Activated T-helper 1 cell treated with anti-CD3 and anti-CD28 coated beads, Interleukin-12 subunit alpha, Interleukin-12 subunit beta, Interleukin-2, Interleukin-4 antibody, amounts not matched to agents 30 ng/mL and 10 ng/mL and 1 ng/mL, durations not matched to agents 14 hours and 24 hours and 36 hours (primary cell): ENCODE measurements at regions not wholly inside any gene's neighbourhood (a gene's known extent, or its start where the extent isn't known, plus 50 kb on each side); places are given as distances from the start of the nearest gene placed in this dataset.
"Not testable (repeated sequence)": the region's sequence is repeated elsewhere in the genome, so short reads cannot be mapped to it uniquely, and the experiment has no call there.

Experiments
- DNase-seq: peaks from one replicate; pipeline ENCODE4 v3.0.0; 2021; ENCODE audit warnings: low spot score
- H3K27ac Mint-ChIP-seq: one replicate; pipeline ENCODE4 v1.8.0; 2021; ENCODE audit warnings: mild to moderate bottlenecking, mixed read lengths
- H3K27me3 Mint-ChIP-seq: one replicate; pipeline ENCODE4 v1.8.0; 2022; ENCODE audit warnings: mild to moderate bottlenecking, moderate library complexity, mixed read lengths; ENCODE audit not compliant: insufficient read depth
- H3K36me3 Mint-ChIP-seq: one replicate; pipeline ENCODE4 v1.8.0; 2021; ENCODE audit warnings: low read depth, mixed read lengths
- H3K4me1 Mint-ChIP-seq: one replicate; pipeline ENCODE4 v1.8.0; 2021; ENCODE audit warnings: low read depth, mixed read lengths
- H3K4me3 Mint-ChIP-seq: one replicate; pipeline ENCODE4 v1.8.0; 2021; ENCODE audit warnings: mild to moderate bottlenecking, moderate library complexity, mixed read lengths
- H3K9me3 Mint-ChIP-seq: one replicate; pipeline ENCODE4 v1.8.0; 2021; ENCODE audit warnings: mixed read lengths
- intact Hi-C: fragments of 100-400 bp; cut with micrococcal nuclease; formaldehyde crosslinking; loops from one replicate; pipeline ENCODE4 v1.15.1; 2024

DNA sequence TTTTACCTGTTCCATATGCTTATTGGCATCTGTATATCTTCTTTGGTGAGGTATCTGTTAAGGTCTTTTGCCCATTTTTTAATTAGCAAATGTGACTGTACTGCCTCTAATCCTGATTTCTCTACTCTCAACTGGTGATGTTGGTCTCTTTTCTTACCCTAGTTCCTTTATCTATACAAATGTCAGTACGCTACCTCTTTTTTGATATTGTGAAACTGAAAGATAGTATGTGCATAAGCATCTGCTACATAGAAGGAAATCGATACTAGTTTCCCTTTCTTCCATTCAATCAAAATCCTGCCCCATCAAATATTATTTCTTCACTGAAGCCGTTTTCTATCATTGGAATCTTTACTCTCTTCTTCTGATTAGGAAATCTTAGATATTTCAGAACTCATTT is 194.9 kb upstream of the SPOPL start:
- intact Hi-C loops, result no loop called here
- H3K36me3 Mint-ChIP-seq, result no peaks in the 10 kb centered on the region
- no peak overlapping the region for H3K4me3 Mint-ChIP-seq
- H3K9me3 Mint-ChIP-seq, result no peaks in the 10 kb centered on the region
- H3K4me1 Mint-ChIP-seq, result no peaks in the 10 kb centered on the region
- no peaks in the 10 kb centered on the region for H3K27me3 Mint-ChIP-seq
- H3K27ac Mint-ChIP-seq, result no peak overlapping the region
- DNase-seq, result no peak

DNA sequence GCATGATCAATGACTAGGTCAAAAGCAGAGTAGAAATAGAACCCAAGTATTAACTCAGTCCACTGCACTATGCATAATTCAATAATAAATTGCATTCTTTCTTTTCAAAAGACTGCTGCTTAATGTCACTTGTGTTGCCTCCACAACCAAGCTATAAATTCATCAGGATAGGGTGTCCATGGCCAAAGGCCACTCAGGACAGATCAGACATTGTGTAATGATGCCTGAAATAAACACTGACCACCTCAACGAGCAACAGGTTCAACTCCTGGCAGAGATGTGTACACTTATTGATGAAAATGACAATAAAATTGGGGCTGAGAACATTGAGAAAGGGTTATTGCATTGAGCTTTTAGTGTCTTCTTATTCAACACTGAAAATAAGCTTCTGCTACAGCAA is 194.5 kb upstream of the SPOPL start:
- DNase-seq, result no peak
- intact Hi-C loops, result no loop called here
- Mint-ChIP-seq H3K27me3 (no peaks in the 10 kb centered on the region), H3K4me3 (no peak overlapping the region), H3K36me3 (no peaks in the 10 kb centered on the region), H3K4me1 (no peaks in the 10 kb centered on the region), H3K27ac (no peak overlapping the region), H3K9me3 (no peaks in the 10 kb centered on the region)

DNA sequence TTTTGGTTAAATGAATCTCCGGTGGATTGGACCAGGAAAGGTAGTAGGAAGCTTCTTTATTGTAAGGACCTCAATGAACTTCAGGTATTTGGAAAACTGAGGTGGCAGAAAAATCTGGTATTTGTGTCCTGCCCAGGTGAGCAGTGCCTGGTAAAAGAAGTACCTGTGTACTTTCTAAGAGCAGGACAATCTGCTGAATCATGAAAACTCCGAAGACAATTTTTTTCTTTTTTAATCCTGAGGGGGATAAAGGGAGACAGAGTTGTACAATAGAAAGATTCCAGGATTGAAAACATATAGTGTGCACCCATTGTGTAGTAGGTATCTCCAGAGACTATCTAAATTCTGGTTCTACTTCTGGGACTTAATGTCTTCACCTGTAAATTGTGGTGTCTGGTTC is 191.8 kb upstream of the SPOPL start:
- no peak overlapping the region for H3K4me3 Mint-ChIP-seq
- H3K27me3 Mint-ChIP-seq, result no peaks in the 10 kb centered on the region
- no peak overlapping the region for H3K27ac Mint-ChIP-seq
- no peaks in the 10 kb centered on the region for H3K9me3 Mint-ChIP-seq
- DNase-seq, result no peak
- H3K4me1 Mint-ChIP-seq, result no peaks in the 10 kb centered on the region
- intact Hi-C loops, result no loop called here
- no peaks in the 10 kb centered on the region for H3K36me3 Mint-ChIP-seq

DNA sequence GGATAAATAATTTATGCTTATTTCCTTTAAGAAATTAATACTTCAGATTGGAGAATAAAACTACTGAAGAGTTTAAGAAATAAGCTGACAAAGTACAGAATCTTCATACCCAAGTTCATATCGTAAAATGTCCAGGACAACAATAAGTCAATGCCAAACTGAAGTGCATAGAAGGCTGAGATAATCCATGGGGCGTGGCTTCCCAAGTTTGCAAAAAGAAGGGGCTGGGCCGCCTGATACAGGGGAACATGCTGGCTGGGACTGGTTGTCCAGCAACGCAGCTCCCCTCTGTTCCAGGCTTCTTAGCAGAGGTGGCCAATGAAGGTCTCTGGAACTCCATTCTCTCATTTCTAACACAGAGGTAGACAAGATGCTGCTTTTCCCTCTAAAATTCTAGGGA is 189.5 kb upstream of the SPOPL start:
- intact Hi-C loops, result no loop called here
- H3K4me3 Mint-ChIP-seq, result no peak overlapping the region
- H3K4me1 Mint-ChIP-seq, result no peaks in the 10 kb centered on the region
- no peak overlapping the region for H3K27ac Mint-ChIP-seq
- no peaks in the 10 kb centered on the region for H3K36me3 Mint-ChIP-seq
- H3K27me3 Mint-ChIP-seq, result no peaks in the 10 kb centered on the region
- no peaks in the 10 kb centered on the region for H3K9me3 Mint-ChIP-seq
- no peak for DNase-seq

DNA sequence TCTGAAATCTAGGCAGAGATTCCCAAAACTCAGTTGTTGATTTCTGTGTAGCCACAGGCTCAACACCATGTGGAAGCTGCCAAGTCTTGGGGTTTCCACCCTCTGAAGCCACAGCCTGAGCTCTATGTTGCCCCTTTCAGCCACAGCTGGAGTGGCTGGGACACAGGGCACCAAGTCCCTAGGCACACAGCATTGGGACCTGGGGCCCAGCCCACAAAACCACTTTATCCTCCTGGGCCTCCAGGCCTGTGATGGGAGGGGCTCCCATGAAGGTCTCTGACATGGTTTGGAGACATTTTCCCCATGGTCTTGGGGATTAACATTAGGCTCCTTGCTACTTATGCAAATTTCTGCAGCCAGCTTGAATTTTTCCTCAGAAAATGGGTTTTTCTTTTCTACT is 186.0 kb upstream of the SPOPL start:
- H3K27ac Mint-ChIP-seq, DNase-seq, H3K4me3 Mint-ChIP-seq, H3K4me1 Mint-ChIP-seq, intact Hi-C loops, H3K9me3 Mint-ChIP-seq, H3K36me3 Mint-ChIP-seq, H3K27me3 Mint-ChIP-seq: not testable (repeated sequence)

DNA sequence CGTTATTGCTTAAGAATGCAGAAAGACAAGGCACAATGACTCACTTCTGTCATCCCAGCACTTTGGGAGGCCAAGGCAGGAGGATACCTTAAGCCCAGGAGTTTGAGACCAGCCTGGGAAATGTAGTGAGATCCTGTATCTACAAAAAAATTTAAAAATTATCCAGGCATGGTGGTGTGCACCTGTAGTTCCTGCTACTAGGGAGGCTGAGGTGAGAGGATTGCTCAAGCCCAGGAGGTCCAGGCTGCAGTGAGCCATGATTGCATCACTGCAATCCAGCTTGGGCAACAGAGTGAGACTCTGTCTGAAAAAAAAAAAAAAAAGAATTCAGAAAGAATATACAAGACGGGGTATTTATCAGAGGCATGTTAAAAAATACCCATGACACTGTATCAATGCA is 182.0 kb upstream of the SPOPL start:
- DNase-seq, result no peak
- no peak overlapping the region for H3K4me3 Mint-ChIP-seq
- H3K9me3 Mint-ChIP-seq, result no peaks in the 10 kb centered on the region
- H3K36me3 Mint-ChIP-seq, result no peaks in the 10 kb centered on the region
- H3K27me3 Mint-ChIP-seq, result no peaks in the 10 kb centered on the region
- no peaks in the 10 kb centered on the region for H3K4me1 Mint-ChIP-seq
- intact Hi-C loops, result no loop called here
- no peak overlapping the region for H3K27ac Mint-ChIP-seq

DNA sequence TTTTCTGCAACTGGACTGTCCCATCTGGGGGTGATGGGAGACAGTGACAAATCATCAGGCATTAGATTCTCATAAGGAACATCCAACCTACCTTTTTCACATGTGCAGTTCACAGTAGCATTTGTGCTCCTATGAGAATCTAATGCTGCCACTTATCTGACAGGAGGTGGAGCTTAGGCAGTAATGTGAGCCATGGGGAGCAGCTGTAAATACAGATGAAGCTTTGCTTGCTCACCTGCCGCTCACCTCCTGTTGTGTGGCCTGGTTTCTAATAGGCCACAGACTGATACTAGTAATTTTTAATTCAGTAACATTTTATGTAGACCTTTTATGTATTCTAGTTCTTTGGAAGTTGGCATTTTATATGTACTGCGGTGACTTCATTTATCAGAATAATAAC is 180.1 kb upstream of the SPOPL start:
- Mint-ChIP-seq H3K9me3 (no peaks in the 10 kb centered on the region), H3K4me1 (no peaks in the 10 kb centered on the region), H3K27me3 (no peaks in the 10 kb centered on the region), H3K36me3 (no peaks in the 10 kb centered on the region), H3K27ac (no peak overlapping the region), H3K4me3 (no peak overlapping the region)
- no peak for DNase-seq
- intact Hi-C loops, result no loop called here

DNA sequence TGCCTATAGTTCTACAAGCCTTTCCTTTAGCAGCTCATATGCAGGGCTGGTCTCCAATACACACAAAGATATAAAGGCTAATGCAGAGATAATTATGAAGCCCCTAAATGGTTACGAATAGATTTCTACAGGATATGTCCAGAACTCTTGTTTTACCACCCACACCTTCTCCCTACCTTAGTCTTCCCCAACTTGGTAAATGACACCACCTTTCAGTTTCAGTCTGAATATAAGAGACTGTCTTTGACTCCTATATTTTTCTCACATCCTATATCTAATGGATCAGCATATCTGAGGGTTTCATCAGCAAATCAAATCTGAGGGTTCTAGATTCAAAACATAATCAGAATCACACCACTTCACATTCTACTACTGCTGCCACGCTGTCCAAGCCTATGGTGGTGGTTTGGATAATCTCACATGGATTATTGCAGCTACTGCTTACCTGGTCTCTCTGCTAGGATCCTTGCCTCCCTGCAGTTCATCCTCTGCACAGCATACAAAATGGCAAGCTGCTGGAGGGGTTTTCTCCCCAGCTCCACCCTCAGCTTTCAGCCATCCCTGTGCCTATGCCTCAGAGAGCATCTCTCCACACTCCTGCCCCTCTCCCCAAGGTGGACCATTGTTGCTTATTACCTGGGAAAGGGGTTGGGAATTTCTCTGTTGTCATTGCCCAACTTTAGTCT is 178.0 kb upstream of the SPOPL start:
- H3K4me1 Mint-ChIP-seq, result no peaks in the 10 kb centered on the region
- H3K9me3 Mint-ChIP-seq, result no peaks in the 10 kb centered on the region
- no peaks in the 10 kb centered on the region for H3K27me3 Mint-ChIP-seq
- no peaks in the 10 kb centered on the region for H3K36me3 Mint-ChIP-seq
- no peak overlapping the region for H3K27ac Mint-ChIP-seq
- H3K4me3 Mint-ChIP-seq, result no peak overlapping the region
- intact Hi-C loops, result no loop called here
- no peak for DNase-seq

DNA sequence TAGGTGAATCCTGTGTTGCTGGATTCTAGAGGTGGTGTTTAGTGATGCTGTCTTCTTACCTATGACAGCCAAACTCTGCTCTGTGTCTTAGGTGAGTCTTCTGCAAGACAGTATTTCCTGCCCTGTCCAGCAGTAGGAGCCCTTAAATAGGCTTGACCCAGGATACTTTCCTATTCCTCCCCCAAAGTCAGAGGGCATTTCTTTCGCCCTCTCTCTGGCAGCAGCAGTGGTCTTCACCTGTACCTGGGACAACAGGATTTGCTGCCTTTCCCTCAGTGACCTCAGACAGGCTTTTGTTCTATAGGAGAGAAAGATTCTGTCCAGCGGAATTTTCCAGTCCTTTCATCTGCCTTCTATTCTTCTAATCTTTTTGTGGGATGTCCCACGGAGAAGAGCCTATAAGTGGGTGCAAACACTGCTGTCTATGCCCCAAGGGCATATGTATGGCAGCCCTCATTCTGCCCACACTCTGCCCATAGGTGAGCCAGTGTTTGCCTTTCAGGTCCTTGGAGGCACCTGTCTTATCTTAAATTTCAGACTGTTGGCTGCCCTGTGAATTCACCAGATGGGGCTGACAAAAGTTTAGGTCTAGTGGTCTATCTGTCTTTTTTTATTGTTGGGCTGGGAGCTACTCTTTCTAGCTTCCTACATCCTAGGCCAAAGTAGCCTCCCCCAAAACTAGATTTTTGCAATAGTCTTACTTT is 177.3 kb upstream of the SPOPL start:
- Mint-ChIP-seq H3K36me3 (no peaks in the 10 kb centered on the region), H3K27ac (no peak overlapping the region), H3K4me3 (no peak overlapping the region), H3K9me3 (no peaks in the 10 kb centered on the region), H3K27me3 (no peaks in the 10 kb centered on the region), H3K4me1 (no peaks in the 10 kb centered on the region)
- DNase-seq, result no peak
- intact Hi-C loops, result no loop called here

DNA sequence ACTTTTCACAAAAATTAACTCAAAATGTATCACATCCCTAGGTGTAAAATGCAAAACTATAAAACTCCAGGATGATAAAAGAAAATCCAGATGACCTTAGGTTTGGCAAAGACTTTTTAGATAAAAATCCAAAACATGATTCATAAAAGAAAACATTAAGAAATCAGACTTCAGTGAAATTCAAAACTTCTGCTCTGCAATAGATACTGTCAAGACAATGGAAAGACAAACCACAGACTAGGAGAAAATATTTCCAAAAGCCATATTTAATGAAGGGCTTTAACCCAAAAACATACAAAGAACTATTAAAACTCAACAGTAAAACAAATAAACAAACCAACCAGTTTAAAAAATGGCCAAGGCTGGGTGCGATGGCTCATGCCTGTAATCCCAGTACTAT is 173.6 kb upstream of the SPOPL start:
- no peaks in the 10 kb centered on the region for H3K4me1 Mint-ChIP-seq
- H3K27me3 Mint-ChIP-seq, result no peaks in the 10 kb centered on the region
- intact Hi-C loops, result no loop called here
- no peak for DNase-seq
- no peak overlapping the region for H3K4me3 Mint-ChIP-seq
- H3K36me3 Mint-ChIP-seq, result no peaks in the 10 kb centered on the region
- H3K9me3 Mint-ChIP-seq, result no peaks in the 10 kb centered on the region
- no peak overlapping the region for H3K27ac Mint-ChIP-seq

DNA sequence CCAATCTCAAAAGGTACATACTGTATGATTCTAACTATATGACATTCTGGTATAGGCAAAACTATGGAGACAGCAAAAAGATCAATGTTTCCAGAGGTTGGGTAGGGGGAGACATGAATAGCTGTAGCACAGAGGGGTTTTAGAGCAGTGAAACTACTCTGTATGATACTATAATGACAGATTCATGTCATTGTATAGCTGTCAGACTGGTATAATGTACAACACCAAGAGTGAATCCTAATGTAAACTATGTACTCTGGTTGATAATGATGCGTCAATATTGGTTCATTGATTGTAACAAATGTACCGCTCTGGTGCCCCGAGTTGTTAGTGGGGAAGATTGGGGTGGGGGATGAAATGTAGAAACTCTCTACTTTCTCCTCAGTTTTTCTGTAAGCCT is 172.4 kb upstream of the SPOPL start:
- no peak for DNase-seq
- H3K27ac Mint-ChIP-seq, result no peak overlapping the region
- H3K36me3 Mint-ChIP-seq, result no peaks in the 10 kb centered on the region
- no peak overlapping the region for H3K4me3 Mint-ChIP-seq
- no peaks in the 10 kb centered on the region for H3K27me3 Mint-ChIP-seq
- no peaks in the 10 kb centered on the region for H3K9me3 Mint-ChIP-seq
- no peaks in the 10 kb centered on the region for H3K4me1 Mint-ChIP-seq
- intact Hi-C loops, result no loop called here

DNA sequence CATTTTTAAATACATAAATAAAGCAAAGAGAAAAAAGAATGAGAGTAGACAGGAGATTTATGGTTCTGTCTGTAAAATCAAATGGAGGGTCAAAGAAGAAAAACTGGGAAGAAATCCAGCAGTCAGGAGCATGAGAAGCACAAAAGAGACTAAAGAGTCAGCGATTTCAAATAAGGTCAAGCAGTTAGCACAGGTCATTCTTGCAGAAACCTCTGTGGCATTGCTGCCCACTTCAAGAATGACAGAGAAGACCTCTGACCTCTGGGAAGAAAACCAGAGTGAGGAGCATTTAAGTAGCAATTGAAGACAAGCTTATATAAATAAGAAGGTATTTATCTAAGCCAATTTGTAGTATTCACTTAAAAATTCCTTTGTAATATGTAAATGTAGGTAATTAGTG is 172.0 kb upstream of the SPOPL start:
- Mint-ChIP-seq H3K36me3 (no peaks in the 10 kb centered on the region), H3K4me3 (no peak overlapping the region), H3K9me3 (no peaks in the 10 kb centered on the region), H3K27me3 (no peaks in the 10 kb centered on the region), H3K4me1 (no peaks in the 10 kb centered on the region), H3K27ac (no peak overlapping the region)
- DNase-seq, result no peak
- intact Hi-C loops, result no loop called here

DNA sequence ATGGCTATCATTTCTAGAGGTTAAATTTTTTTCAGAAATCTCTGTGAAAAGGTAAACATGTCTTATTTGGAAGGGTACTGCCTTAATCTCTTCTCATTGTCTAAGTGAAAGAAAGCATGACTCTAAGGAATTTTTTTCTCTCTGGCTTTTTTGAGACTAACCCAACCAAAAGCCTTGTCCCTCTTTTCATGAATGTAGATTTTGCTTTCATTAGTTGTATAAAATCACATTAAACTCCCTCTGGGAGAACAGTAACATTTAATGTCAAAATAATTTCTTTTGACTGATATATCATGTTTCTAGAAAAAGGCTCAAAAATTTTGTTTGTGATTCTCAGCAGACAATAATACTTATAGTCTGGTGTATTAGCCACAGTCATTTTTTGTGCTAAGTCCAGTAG is 168.4 kb upstream of the SPOPL start:
- H3K36me3 Mint-ChIP-seq, result no peaks in the 10 kb centered on the region
- no peak overlapping the region for H3K27ac Mint-ChIP-seq
- no peaks in the 10 kb centered on the region for H3K9me3 Mint-ChIP-seq
- H3K4me1 Mint-ChIP-seq, result no peaks in the 10 kb centered on the region
- H3K27me3 Mint-ChIP-seq, result no peaks in the 10 kb centered on the region
- H3K4me3 Mint-ChIP-seq, result no peak overlapping the region
- intact Hi-C loops, result no loop called here
- DNase-seq, result no peak

DNA sequence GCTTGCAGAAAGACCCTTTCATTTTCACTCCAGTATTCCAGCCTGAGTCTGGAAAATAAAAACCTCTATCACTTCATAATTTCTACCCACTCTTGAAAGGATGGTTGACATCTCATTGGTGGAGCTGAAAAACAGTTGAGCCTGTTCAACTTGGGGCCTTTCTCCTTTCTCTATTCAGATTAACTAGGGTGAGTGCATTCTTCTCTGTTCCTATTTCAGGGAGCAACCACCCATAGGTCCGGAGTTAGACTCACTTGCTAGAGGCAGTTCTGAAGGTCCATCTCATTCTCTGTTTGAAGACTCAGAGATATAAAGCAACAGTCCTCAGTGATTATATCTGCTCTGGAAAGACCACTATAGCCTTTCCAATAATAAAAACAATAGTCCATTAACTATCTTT is 167.9 kb upstream of the SPOPL start:
- no peaks in the 10 kb centered on the region for H3K36me3 Mint-ChIP-seq
- H3K27ac Mint-ChIP-seq, result no peak overlapping the region
- H3K9me3 Mint-ChIP-seq, result no peaks in the 10 kb centered on the region
- DNase-seq, result no peak
- intact Hi-C loops, result no loop called here
- no peak overlapping the region for H3K4me3 Mint-ChIP-seq
- no peaks in the 10 kb centered on the region for H3K27me3 Mint-ChIP-seq
- H3K4me1 Mint-ChIP-seq, result no peaks in the 10 kb centered on the region
